GM12864 (cell line): ENCODE measurements at regions not wholly inside any gene's neighbourhood (a gene's known extent, or its start where the extent isn't known, plus 50 kb on each side); places are given as distances from the start of the nearest gene placed in this dataset.
A peak's percentile ranks its signal among the peaks of the same experiment; 100 is the strongest.

Experiments
- DNase-seq: peaks from one replicate; pipeline ENCODE4 v3.0.0-alpha.2; 2011; ENCODE audit warnings: low read depth
- H3K4me3 ChIP-seq: 2 replicates; pipeline ENCODE4 v1.5.1; 2011; ENCODE audit warnings: mild to moderate bottlenecking, low read depth, low read length, control low read depth
- CTCF ChIP-seq: IDR thresholded peaks from 2 replicates; pipeline ENCODE4 v1.5.1; 2011; ENCODE audit warnings: low read depth, mild to moderate bottlenecking, moderate library complexity, low read length, control low read depth, inconsistent platforms; ENCODE audit errors: missing control alignments

- no peak for TF ChIP-seq CTCF
- H3K4me3 ChIP-seq = no peak overlapping the region
- DNase-seq = no peak
Observed at GRCh38 chr11:95301474-95301873, 70.5 kb upstream of the SESN3 start.

DNA sequence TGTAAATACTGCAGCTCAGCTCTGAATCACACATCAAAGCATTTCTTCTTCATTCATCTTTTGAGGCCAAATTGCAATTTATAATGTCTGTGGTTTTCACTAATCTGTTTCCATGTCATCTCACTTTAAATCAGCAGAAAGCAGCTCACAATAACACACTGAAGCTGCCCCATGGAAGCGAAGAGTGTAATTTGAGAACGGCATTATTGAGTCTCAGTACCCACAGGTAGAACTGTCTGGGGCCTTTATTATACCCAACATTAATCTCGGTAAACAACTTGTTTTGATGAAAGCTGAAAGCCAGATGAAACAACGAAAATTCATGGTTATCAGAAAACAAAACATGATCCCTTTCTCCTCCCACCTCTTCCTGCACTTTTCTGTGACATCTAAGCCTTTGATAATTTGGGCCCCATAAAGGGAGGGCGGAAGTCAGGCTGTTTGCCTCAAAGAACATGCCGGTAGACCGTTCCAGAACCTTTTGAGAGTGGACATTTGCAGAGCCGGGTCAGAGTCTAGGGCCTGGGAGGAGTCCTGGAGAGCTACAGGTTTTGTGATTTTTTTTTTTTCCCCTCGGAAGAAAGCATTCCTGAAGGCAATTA, 68.2 kb upstream of the SESN3 start:
- H3K4me3 ChIP-seq = no peak overlapping the region

DNA sequence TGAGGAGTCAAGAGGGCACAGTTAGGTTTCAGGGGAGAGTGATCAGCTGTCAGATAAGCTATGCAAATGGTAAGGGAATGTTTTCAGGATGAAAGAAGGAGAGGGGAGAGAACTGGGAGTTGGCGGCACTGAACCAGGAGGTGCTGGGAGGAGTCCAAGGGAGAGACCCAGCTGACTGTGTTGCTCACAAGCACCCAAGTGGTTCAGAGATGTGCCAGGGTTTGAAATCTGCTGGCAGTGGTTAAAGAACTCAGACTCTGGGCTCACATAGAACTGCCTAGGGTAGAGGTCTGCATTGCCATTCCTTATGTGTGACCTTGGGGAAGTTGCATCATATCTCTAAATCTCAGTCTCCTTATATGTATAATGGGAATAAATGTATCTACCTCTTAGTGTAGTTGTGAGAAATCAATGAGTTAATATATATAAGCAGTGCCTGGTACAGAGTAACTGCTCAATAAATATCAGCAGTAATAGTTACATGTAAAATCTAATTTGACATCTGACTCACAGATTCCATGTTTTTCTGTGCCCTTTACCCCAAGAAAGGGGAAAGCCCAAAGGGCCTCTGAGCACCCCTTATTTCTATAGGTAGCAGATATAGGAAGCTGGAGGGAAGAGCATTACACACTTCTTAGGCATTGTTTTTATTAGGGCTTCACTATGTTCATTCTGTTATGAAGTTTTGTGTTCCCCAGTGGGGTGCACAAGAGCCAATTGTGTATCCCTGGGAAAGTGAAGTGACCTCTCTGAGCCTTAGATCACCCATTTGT, 66.9 kb upstream of the SESN3 start:
- H3K4me3 ChIP-seq = no peak overlapping the region
- TF ChIP-seq CTCF = no peak
- no peak for DNase-seq

More for the DNA sequence above, 68.2 kb upstream of the SESN3 start:
- TF ChIP-seq CTCF = no peak
- no peak for DNase-seq

GRCh38 chr11:95296621-95297025, 65.6 kb upstream of the SESN3 start:
- no peak for TF ChIP-seq CTCF
- peak; percentile 41 for DNase-seq

DNA sequence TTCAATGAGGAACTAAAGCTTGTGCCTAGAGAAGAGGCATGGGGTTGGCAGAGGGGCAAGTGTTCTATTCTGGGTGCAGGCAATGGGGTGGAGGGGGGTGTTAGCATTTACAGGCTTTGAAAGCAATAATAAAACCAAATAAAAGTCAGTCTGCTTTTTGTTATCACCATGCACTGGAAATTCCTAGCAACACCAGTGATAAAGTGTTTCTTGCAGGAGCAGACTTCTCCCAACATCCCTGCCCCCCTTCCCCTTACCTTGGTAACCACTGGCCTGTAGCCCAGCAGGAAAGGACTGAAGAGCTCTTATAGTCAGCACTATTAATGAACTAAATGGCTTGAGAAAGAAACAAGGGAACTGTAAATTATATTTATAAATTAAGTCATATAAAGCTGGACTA, 65.2 kb upstream of the SESN3 start:
- no peak for TF ChIP-seq CTCF
- no peak for DNase-seq
- H3K4me3 ChIP-seq = no peak overlapping the region

More at GRCh38 chr11:95296621-95297025, 65.6 kb upstream of the SESN3 start:
- 0 out of 2 replicates have a peak overlapping the region, but pooled peaks have one; percentile 16 for H3K4me3 ChIP-seq

GRCh38 chr11:95295382-95296149, 64.6 kb upstream of the SESN3 start:
- DNase-seq = no peak
- no peak overlapping the region for H3K4me3 ChIP-seq
- TF ChIP-seq CTCF = no peak
